PC-3 (cell line): ENCODE measurements at regions not wholly inside any gene's neighbourhood (a gene's known extent, or its start where the extent isn't known, plus 50 kb on each side); places are given as distances from the start of the nearest gene placed in this dataset.

Experiments
- ATAC-seq: fragments of 200-7000 bp; cut with Tn5 transposase; 2 replicates; pipeline ENCODE4 v1.9.1; 2020; ENCODE audit warnings: mild to moderate bottlenecking, moderate library complexity
- BruUV-seq: library from RNA; stranded (reverse); fragments of 400-500 nt; replicated peaks from 2 replicates; lab custom pipeline; 2021; lab: Mats Ljungman, UMichigan
- CTCF ChIA-PET: fragments of 300-600 bp; sonication (Branson Sonifier 250); formaldehyde crosslinking; loops from one replicate; lab custom pipeline; 2022; ENCODE audit warnings: antibody characterized with exemption; lab: Charles Lee
- POLR2A ChIA-PET: fragments of 300-600 bp; sonication (Branson Sonifier 250); formaldehyde crosslinking; loops from one replicate; lab custom pipeline; 2022; ENCODE audit warnings: antibody characterized with exemption; ENCODE audit not compliant: unreplicated experiment; lab: Charles Lee
- DNase-seq: peaks from one replicate; pipeline ENCODE4 v3.0.0-alpha.2; 2015
- H2AFZ ChIP-seq: fragments of 300-600 bp; sonication (generic); 2 replicates; pipeline ENCODE4 v1.6.0; 2016; ENCODE audit warnings: antibody characterized with exemption, low read length
- H3F3A ChIP-seq: fragments of 300-600 bp; sonication (generic); one replicate; pipeline ENCODE4 v1.6.0; 2017; ENCODE audit warnings: antibody characterized with exemption, low read length, control low read depth, mild to moderate bottlenecking; ENCODE audit not compliant: unreplicated experiment
- H3K27ac ChIP-seq: fragments of 300-600 bp; sonication (generic); 2 replicates; pipeline ENCODE4 v1.5.1; 2016; ENCODE audit warnings: mild to moderate bottlenecking, low read length
- H3K27me3 ChIP-seq: fragments of 300-600 bp; sonication (generic); 2 replicates; pipeline ENCODE4 v1.6.1; 2016; ENCODE audit warnings: low read length, mixed read lengths
- H3K36me3 ChIP-seq: fragments of 300-600 bp; sonication (generic); 2 replicates; pipeline ENCODE4 v1.6.1; 2016; ENCODE audit warnings: low read depth, mixed run types, low read length, mixed read lengths
- H3K4me1 ChIP-seq: fragments of 300-600 bp; sonication (generic); 2 replicates; pipeline ENCODE4 v1.5.1; 2016; ENCODE audit warnings: low read length; ENCODE audit not compliant: insufficient read depth
- H3K4me2 ChIP-seq: fragments of 300-600 bp; sonication (generic); 2 replicates; pipeline ENCODE4 v1.6.0; 2016; ENCODE audit warnings: low read length
- H3K4me3 ChIP-seq: fragments of 300-600 bp; sonication (generic); 2 replicates; pipeline ENCODE4 v1.5.1; 2016; ENCODE audit warnings: mild to moderate bottlenecking, low read length, mixed read lengths
- H3K79me2 ChIP-seq: fragments of 300-600 bp; sonication (generic); 2 replicates; pipeline ENCODE4 v1.6.1; 2017; ENCODE audit warnings: low read length, mixed read lengths
- H3K9ac ChIP-seq: fragments of 300-600 bp; sonication (generic); 2 replicates; pipeline ENCODE4 v1.6.0; 2016; ENCODE audit warnings: mild to moderate bottlenecking, low read length
- H3K9me2 ChIP-seq: fragments of 300-600 bp; sonication (generic); replicated peaks from 2 replicates; pipeline ENCODE4 v1.6.1; 2016; ENCODE audit warnings: mixed run types, low read length, mixed read lengths
- H3K9me3 ChIP-seq: fragments of 300-600 bp; sonication (generic); 2 replicates; pipeline ENCODE4 v1.6.1; 2016; ENCODE audit warnings: low read length, mixed read lengths
- H4K20me1 ChIP-seq: fragments of 300-600 bp; sonication (generic); 2 replicates; pipeline ENCODE4 v1.6.1; 2016; ENCODE audit warnings: low read length, mixed read lengths
- EZH2 ChIP-seq: fragments of 300-600 bp; sonication (generic); IDR thresholded peaks from one replicate; pipeline ENCODE4 v1.6.1; 2017; ENCODE audit warnings: antibody characterized with exemption, mild to moderate bottlenecking, low read length; ENCODE audit not compliant: unreplicated experiment
- EZH2phosphoT487 ChIP-seq: fragments of 300-600 bp; sonication (generic); IDR thresholded peaks from 2 replicates; pipeline ENCODE4 v1.6.1; 2018; ENCODE audit warnings: mild to moderate bottlenecking, antibody characterized with exemption, low read length, borderline replicate concordance
- intact Hi-C: fragments of 100-400 bp; cut with micrococcal nuclease; formaldehyde crosslinking; loops from 2 replicates; pipeline ENCODE4 v1.9.0; 2023
- TF ChIP-seq, protein P1 (sequence below): fragments of 300-600 bp; sonication (generic); conservative IDR thresholded peaks from 2 replicates; pipeline ENCODE4 v1.5.1; 2017; ENCODE audit warnings: antibody characterized with exemption, low read depth, mild to moderate bottlenecking, low read length

DNA sequence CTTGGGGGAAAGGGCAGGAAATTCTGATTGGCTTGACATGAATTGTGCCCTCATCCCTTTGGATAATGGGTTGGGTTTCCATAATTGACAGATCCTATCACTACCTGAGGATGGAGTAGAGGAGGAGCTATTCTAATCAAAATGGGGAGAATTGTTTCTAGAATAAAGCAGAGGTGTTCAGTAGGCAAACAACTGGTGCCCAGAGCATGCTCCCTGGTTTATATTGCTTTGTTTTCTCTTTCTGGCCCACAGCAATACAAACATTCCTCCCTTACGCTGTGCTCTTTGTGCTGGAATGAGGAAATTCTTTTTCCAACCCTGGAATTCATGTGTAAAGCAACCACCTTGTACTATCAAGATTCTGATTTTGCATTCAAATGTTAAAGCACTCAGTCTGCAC, 147.4 kb downstream of the RASSF9 start:
- no peak overlapping the region for H3K27ac ChIP-seq
- H2AFZ ChIP-seq, result no peak overlapping the region
- DNase-seq, result no peak
- no peaks in the 10 kb centered on the region for H3K36me3 ChIP-seq
- ChIA-PET POLR2A (no interaction called here), CTCF (interaction anchor here (0.5 kb wide), 1 partner anchor 178 kb away, joined by 3 read pairs; no protein-coding TSS in a partner anchor)
- H4K20me1 ChIP-seq, result no peaks in the 10 kb centered on the region
- no peak overlapping the region for H3K4me3 ChIP-seq
- H3F3A ChIP-seq, result no peaks in the 10 kb centered on the region
- no peaks in the 10 kb centered on the region for H3K9me3 ChIP-seq
- H3K9me2 ChIP-seq, result no peaks in the 10 kb centered on the region
- H3K4me2 ChIP-seq, result no peak overlapping the region
- intact Hi-C loops, result no loop called here
- TF ChIP-seq EZH2phosphoT487 (no peak), EZH2 (no peak)
- TF ChIP-seq, protein P1, sequence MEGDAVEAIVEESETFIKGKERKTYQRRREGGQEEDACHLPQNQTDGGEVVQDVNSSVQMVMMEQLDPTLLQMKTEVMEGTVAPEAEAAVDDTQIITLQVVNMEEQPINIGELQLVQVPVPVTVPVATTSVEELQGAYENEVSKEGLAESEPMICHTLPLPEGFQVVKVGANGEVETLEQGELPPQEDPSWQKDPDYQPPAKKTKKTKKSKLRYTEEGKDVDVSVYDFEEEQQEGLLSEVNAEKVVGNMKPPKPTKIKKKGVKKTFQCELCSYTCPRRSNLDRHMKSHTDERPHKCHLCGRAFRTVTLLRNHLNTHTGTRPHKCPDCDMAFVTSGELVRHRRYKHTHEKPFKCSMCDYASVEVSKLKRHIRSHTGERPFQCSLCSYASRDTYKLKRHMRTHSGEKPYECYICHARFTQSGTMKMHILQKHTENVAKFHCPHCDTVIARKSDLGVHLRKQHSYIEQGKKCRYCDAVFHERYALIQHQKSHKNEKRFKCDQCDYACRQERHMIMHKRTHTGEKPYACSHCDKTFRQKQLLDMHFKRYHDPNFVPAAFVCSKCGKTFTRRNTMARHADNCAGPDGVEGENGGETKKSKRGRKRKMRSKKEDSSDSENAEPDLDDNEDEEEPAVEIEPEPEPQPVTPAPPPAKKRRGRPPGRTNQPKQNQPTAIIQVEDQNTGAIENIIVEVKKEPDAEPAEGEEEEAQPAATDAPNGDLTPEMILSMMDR, result no peak
- H3K79me2 ChIP-seq, result no peaks in the 10 kb centered on the region
- H3K9ac ChIP-seq, result no peak overlapping the region
- BruUV-seq, result no TSS peak
- no peaks in the 10 kb centered on the region for H3K4me1 ChIP-seq
- ATAC-seq, result no peak
- H3K27me3 ChIP-seq, result no peaks in the 10 kb centered on the region

DNA sequence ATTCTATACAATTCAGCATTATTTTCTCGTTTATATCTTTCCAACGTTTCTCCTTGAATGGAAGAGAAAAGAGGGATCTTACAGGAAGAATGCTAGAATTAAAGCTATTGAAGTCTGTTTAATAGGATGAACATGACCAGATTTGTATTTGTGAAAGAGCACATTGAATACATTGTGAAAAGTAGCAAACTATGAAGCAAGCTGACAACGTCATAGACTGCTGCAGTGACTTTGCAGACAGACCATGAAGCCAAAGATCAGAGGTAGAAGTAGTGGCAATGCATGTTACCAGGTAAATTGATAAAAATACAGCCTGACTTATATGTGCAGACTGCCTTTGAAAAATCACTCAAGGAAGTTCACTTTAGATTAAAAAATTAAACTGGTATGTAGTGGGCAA, 146.1 kb downstream of the RASSF9 start:
- H4K20me1 ChIP-seq, result no peaks in the 10 kb centered on the region
- H2AFZ ChIP-seq, result no peak overlapping the region
- no peak overlapping the region for H3K4me3 ChIP-seq
- no peaks in the 10 kb centered on the region for H3K9me2 ChIP-seq
- no peaks in the 10 kb centered on the region for H3K36me3 ChIP-seq
- no peak overlapping the region for H3K9ac ChIP-seq
- no peak overlapping the region for H3K27ac ChIP-seq
- intact Hi-C loops, result no loop called here
- H3K9me3 ChIP-seq, result no peaks in the 10 kb centered on the region
- CTCF ChIA-PET, result no interaction called here
- H3K79me2 ChIP-seq, result no peaks in the 10 kb centered on the region
- POLR2A ChIA-PET, result no interaction called here
- no peaks in the 10 kb centered on the region for H3K27me3 ChIP-seq
- no peaks in the 10 kb centered on the region for H3K4me1 ChIP-seq
- no TSS peak for BruUV-seq
- no peak for DNase-seq
- no peaks in the 10 kb centered on the region for H3F3A ChIP-seq
- ATAC-seq, result no peak
- no peak overlapping the region for H3K4me2 ChIP-seq
- TF ChIP-seq, protein P1, result no peak
- TF ChIP-seq EZH2, result no peak
- TF ChIP-seq EZH2phosphoT487, result no peak

- Histone ChIP-seq H3K27me3 (no peaks in the 10 kb centered on the region), H3K4me2 (no peak overlapping the region), H3K27ac (no peak overlapping the region), H3K36me3 (no peaks in the 10 kb centered on the region), H3F3A (no peaks in the 10 kb centered on the region), H2AFZ (no peak overlapping the region), H3K79me2 (no peaks in the 10 kb centered on the region), H3K9me2 (no peaks in the 10 kb centered on the region), H3K4me3 (no peak overlapping the region), H3K9ac (no peak overlapping the region), H3K4me1 (no peaks in the 10 kb centered on the region), H3K9me3 (no peaks in the 10 kb centered on the region), H4K20me1 (no peaks in the 10 kb centered on the region)
- CTCF ChIA-PET, result interaction anchor here (0.6 kb wide), 1 partner anchor 262 kb away, joined by 3 read pairs; no protein-coding TSS in a partner anchor
- TF ChIP-seq EZH2phosphoT487 (no peak), EZH2 (no peak)
- TF ChIP-seq, protein P1, result no peak
- ATAC-seq (no peak), DNase-seq (no peak)
- BruUV-seq, result no TSS peak
- intact Hi-C loops, result no loop called here
- POLR2A ChIA-PET, result no interaction called here
These were observed 143.0 kb downstream of the RASSF9 start for GRCh38 chr12:85693093-85693665.
